ENCODE measurements at regions not wholly inside any gene's neighbourhood (a gene's known extent, or its start where the extent isn't known, plus 50 kb on each side); places are given as distances from the start of the nearest gene placed in this dataset.

- TF ChIP-seq POLR2A (IDR thresholded peaks at IDR 0.05) = no peak
- TF ChIP-seq, protein P1, sequence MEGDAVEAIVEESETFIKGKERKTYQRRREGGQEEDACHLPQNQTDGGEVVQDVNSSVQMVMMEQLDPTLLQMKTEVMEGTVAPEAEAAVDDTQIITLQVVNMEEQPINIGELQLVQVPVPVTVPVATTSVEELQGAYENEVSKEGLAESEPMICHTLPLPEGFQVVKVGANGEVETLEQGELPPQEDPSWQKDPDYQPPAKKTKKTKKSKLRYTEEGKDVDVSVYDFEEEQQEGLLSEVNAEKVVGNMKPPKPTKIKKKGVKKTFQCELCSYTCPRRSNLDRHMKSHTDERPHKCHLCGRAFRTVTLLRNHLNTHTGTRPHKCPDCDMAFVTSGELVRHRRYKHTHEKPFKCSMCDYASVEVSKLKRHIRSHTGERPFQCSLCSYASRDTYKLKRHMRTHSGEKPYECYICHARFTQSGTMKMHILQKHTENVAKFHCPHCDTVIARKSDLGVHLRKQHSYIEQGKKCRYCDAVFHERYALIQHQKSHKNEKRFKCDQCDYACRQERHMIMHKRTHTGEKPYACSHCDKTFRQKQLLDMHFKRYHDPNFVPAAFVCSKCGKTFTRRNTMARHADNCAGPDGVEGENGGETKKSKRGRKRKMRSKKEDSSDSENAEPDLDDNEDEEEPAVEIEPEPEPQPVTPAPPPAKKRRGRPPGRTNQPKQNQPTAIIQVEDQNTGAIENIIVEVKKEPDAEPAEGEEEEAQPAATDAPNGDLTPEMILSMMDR (IDR thresholded peaks at IDR 0.05) = no peak
- H3K9me3 ChIP-seq = no peaks in the 10 kb centered on the region
- no peaks in the 10 kb centered on the region for H3K36me3 ChIP-seq
- H3K27ac ChIP-seq = no peak overlapping the region
- no peaks in the 10 kb centered on the region for H3K27me3 ChIP-seq
- no peaks in the 10 kb centered on the region for H3K4me1 ChIP-seq
- intact Hi-C loops (cut with DNase I; ENCODE audit: low total_unique reads) = no loop called here
- no peak overlapping the region for H3K4me3 ChIP-seq
- no peak for DNase-seq
Observed at GRCh38 chr18:73163236-73163635, 295.4 kb upstream of the NETO1 start.

DNA sequence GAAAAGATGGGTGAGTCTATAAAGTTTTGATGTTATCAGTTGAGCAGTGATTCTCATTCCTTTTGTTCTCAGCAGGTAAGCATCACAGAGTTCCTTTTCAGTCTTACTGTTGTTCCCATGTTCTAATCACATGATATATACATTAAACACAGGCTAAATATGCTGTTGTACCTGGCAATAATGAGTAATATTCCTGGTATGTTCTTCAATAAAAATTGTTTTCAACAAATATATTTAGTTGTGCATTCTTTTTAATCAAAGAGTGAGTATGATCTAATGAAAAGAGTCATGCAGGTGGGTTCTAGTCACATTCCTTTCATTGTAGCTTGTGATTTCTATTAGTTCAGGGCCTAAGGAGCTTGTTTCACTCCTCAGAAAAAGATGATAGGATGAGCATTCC lies 288.3 kb upstream of the NETO1 start:
- no peaks in the 10 kb centered on the region for H3K4me1 ChIP-seq
- no peaks in the 10 kb centered on the region for H3K27me3 ChIP-seq
- no peaks in the 10 kb centered on the region for H3K9me3 ChIP-seq
- H3K27ac ChIP-seq = no peak overlapping the region
- no peak for DNase-seq
- H3K4me3 ChIP-seq = no peak overlapping the region
- H3K36me3 ChIP-seq = no peaks in the 10 kb centered on the region
- intact Hi-C loops (cut with DNase I; ENCODE audit: low total_unique reads) = no loop called here
- TF ChIP-seq, protein P1 (IDR thresholded peaks at IDR 0.05) = no peak
- TF ChIP-seq POLR2A (IDR thresholded peaks at IDR 0.05) = no peak

DNA sequence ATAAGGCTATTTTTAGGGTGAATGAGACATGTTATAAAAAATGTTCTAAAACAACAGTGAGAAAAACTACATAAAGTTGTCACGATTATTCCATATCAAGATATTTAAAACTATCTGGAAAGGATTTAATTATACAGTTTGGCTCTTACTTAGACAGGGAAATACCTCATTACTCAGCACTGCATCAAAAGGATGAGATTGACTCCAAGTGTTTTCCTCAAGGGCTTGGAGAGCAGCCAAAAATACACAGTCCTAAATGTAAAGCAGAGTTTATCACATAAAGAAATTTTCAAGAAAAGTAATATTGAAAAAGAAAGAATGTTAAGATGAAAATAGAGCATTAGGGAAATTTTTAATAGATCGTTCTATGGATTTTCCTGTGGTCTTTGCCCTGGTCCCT lies 285.5 kb upstream of the NETO1 start:
- Histone ChIP-seq H3K36me3 (no peaks in the 10 kb centered on the region), H3K4me3 (no peak overlapping the region), H3K27ac (no peak overlapping the region), H3K27me3 (no peaks in the 10 kb centered on the region), H3K9me3 (no peaks in the 10 kb centered on the region), H3K4me1 (no peaks in the 10 kb centered on the region)
- TF ChIP-seq, protein P1 (IDR thresholded peaks at IDR 0.05) = no peak
- no peak for TF ChIP-seq POLR2A (IDR thresholded peaks at IDR 0.05)
- intact Hi-C loops (cut with DNase I; ENCODE audit: low total_unique reads) = no loop called here
- DNase-seq = no peak

DNA sequence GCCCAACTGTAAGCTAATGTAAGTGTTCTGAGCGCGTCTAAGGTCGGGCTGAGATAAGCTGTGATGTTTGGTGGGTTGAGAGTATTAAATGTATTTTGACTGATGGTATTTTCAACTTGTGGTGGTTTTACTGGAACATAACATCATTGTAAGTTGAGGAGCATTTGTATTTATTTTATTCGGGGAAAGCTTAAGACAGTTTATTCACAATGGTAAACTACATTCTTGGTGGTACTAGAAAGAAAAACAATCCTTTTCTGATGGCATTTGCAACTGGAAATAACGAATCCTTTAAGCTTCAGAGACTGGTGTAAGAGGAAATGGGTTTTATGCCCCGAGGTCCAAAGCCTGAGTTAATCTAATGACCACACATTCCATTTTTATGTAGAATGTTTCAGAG lies 283.3 kb upstream of the NETO1 start:
- no peak overlapping the region for H3K4me3 ChIP-seq
- H3K9me3 ChIP-seq = no peaks in the 10 kb centered on the region
- no peak overlapping the region for H3K27ac ChIP-seq
- H3K4me1 ChIP-seq = no peaks in the 10 kb centered on the region
- no peaks in the 10 kb centered on the region for H3K27me3 ChIP-seq
- TF ChIP-seq POLR2A (IDR thresholded peaks at IDR 0.05) = no peak
- TF ChIP-seq, protein P1 (IDR thresholded peaks at IDR 0.05) = no peak
- intact Hi-C loops (cut with DNase I; ENCODE audit: low total_unique reads) = no loop called here
- DNase-seq = no peak
- no peaks in the 10 kb centered on the region for H3K36me3 ChIP-seq

DNA sequence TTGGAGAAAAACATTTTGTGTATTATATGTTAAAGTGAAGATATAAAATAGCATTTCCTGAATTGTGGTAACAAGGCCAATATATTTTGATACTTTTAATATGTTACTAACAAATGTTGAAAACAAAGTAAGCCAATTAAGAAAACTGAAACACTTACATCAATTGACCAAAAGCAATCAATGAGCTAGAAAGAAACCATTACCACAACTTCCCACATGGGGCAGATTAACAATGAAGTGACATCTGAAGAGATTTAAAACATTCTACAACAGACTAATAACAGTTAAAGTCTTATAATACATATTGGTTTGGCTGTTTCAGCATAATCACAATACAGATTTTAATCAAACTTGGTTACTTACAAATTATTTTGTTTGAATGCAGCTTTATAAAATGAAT lies 282.4 kb upstream of the NETO1 start:
- Histone ChIP-seq H3K4me3 (no peak overlapping the region), H3K4me1 (no peaks in the 10 kb centered on the region), H3K9me3 (no peaks in the 10 kb centered on the region), H3K27me3 (no peaks in the 10 kb centered on the region), H3K27ac (no peak overlapping the region), H3K36me3 (no peaks in the 10 kb centered on the region)
- intact Hi-C loops (cut with DNase I; ENCODE audit: low total_unique reads) = no loop called here
- no peak for DNase-seq
- TF ChIP-seq POLR2A (IDR thresholded peaks at IDR 0.05) = no peak
- TF ChIP-seq, protein P1 (IDR thresholded peaks at IDR 0.05) = no peak
